ENCODE measurements at regions not wholly inside any gene's neighbourhood (a gene's known extent, or its start where the extent isn't known, plus 50 kb on each side); places are given as distances from the start of the nearest gene placed in this dataset.

- TF ChIP-seq, protein P1, sequence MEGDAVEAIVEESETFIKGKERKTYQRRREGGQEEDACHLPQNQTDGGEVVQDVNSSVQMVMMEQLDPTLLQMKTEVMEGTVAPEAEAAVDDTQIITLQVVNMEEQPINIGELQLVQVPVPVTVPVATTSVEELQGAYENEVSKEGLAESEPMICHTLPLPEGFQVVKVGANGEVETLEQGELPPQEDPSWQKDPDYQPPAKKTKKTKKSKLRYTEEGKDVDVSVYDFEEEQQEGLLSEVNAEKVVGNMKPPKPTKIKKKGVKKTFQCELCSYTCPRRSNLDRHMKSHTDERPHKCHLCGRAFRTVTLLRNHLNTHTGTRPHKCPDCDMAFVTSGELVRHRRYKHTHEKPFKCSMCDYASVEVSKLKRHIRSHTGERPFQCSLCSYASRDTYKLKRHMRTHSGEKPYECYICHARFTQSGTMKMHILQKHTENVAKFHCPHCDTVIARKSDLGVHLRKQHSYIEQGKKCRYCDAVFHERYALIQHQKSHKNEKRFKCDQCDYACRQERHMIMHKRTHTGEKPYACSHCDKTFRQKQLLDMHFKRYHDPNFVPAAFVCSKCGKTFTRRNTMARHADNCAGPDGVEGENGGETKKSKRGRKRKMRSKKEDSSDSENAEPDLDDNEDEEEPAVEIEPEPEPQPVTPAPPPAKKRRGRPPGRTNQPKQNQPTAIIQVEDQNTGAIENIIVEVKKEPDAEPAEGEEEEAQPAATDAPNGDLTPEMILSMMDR (conservative IDR thresholded peaks at IDR 0.05; ENCODE audit: low read depth, low read length): no peak
- no peak for TF ChIP-seq EZH2 (IDR thresholded peaks at IDR 0.05; ENCODE audit: borderline replicate concordance, low read depth, low read length, poor library complexity, severe bottlenecking)
Observed at GRCh38 chr3:182524711-182525401, 268.4 kb upstream of the ATP11B start.
